ENCODE measurements at regions not wholly inside any gene's neighbourhood (a gene's known extent, or its start where the extent isn't known, plus 50 kb on each side); places are given as distances from the start of the nearest gene placed in this dataset.

- no peak for DNase-seq (ENCODE audit: low read depth in 1 of 2, low spot score in 1 of 2)
These were observed 332.3 kb upstream of the MARCKS start for GRCh38 chr6:113524826-113525225.

- DNase-seq (ENCODE audit: low read depth in 1 of 2, low spot score in 1 of 2): no peak
These were observed 330.6 kb upstream of the MARCKS start for GRCh38 chr6:113526553-113526952.

GRCh38 chr6:113526995-113527394, 330.1 kb upstream of the MARCKS start:
- no peak for DNase-seq (ENCODE audit: low read depth in 1 of 2, low spot score in 1 of 2)

- DNase-seq (ENCODE audit: low read depth in 1 of 2, low spot score in 1 of 2): no peak
These were observed 329.0 kb upstream of the MARCKS start for GRCh38 chr6:113528111-113528510.

- DNase-seq (ENCODE audit: low read depth in 1 of 2, low spot score in 1 of 2): no peak
These were observed 327.9 kb upstream of the MARCKS start for GRCh38 chr6:113529196-113529595.

- no peak for DNase-seq (ENCODE audit: low read depth in 1 of 2, low spot score in 1 of 2)
These were observed 327.3 kb upstream of the MARCKS start for GRCh38 chr6:113529879-113530278.

GRCh38 chr6:113530769-113531168, 326.4 kb upstream of the MARCKS start:
- no peak for DNase-seq (ENCODE audit: low read depth in 1 of 2, low spot score in 1 of 2)

GRCh38 chr6:113539202-113539601, 317.9 kb upstream of the MARCKS start:
- no peak for DNase-seq (ENCODE audit: low read depth in 1 of 2, low spot score in 1 of 2)

- no peak for DNase-seq (ENCODE audit: low read depth in 1 of 2, low spot score in 1 of 2)
These were observed 317.5 kb upstream of the MARCKS start for GRCh38 chr6:113539623-113540022.

GRCh38 chr6:113540466-113540865, 316.7 kb upstream of the MARCKS start:
- DNase-seq (ENCODE audit: low read depth in 1 of 2, low spot score in 1 of 2): no peak

- DNase-seq (ENCODE audit: low read depth in 1 of 2, low spot score in 1 of 2): no peak
These were observed 306.0 kb upstream of the MARCKS start for GRCh38 chr6:113551168-113551567.

- DNase-seq (ENCODE audit: low read depth in 1 of 2, low spot score in 1 of 2): no peak
These were observed 300.4 kb upstream of the MARCKS start for GRCh38 chr6:113556775-113557174.

- no peak for DNase-seq (ENCODE audit: low read depth in 1 of 2, low spot score in 1 of 2)
These were observed 298.7 kb upstream of the MARCKS start for GRCh38 chr6:113558431-113558830.

- no peak for DNase-seq (ENCODE audit: low read depth in 1 of 2, low spot score in 1 of 2)
These were observed 298.2 kb upstream of the MARCKS start for GRCh38 chr6:113558966-113559365.

- DNase-seq (ENCODE audit: low read depth in 1 of 2, low spot score in 1 of 2): no peak
These were observed 296.8 kb upstream of the MARCKS start for GRCh38 chr6:113560376-113560775.

GRCh38 chr6:113560908-113561307, 296.2 kb upstream of the MARCKS start:
- no peak for DNase-seq (ENCODE audit: low read depth in 1 of 2, low spot score in 1 of 2)

GRCh38 chr6:113562248-113562647, 294.9 kb upstream of the MARCKS start:
- DNase-seq (ENCODE audit: low read depth in 1 of 2, low spot score in 1 of 2): no peak

GRCh38 chr6:113564371-113565171, 292.6 kb upstream of the MARCKS start:
- no peak for DNase-seq (ENCODE audit: low read depth in 1 of 2, low spot score in 1 of 2)

GRCh38 chr6:113565306-113565705, 291.8 kb upstream of the MARCKS start:
- DNase-seq (ENCODE audit: low read depth in 1 of 2, low spot score in 1 of 2): no peak

GRCh38 chr6:113570161-113570560, 287.0 kb upstream of the MARCKS start:
- no peak for DNase-seq (ENCODE audit: low read depth in 1 of 2, low spot score in 1 of 2)

- DNase-seq (ENCODE audit: low read depth in 1 of 2, low spot score in 1 of 2): no peak
These were observed 286.5 kb upstream of the MARCKS start for GRCh38 chr6:113570641-113571040.

GRCh38 chr6:113574147-113574546, 283.0 kb upstream of the MARCKS start:
- no peak for DNase-seq (ENCODE audit: low read depth in 1 of 2, low spot score in 1 of 2)

- DNase-seq (ENCODE audit: low read depth in 1 of 2, low spot score in 1 of 2): no peak
These were observed 280.8 kb upstream of the MARCKS start for GRCh38 chr6:113576310-113576709.
